Neural cell (in vitro differentiated cells): ENCODE measurements at regions not wholly inside any gene's neighbourhood (a gene's known extent, or its start where the extent isn't known, plus 50 kb on each side); places are given as distances from the start of the nearest gene placed in this dataset.

ENCODE experiments used
- H2AFZ ChIP-seq: fragments of 200-600, 300-800 bp; sonication (generic), shearing (Covaris generic); 2 replicates; pipeline ENCODE4 v1.6.0; 2014; ENCODE audit warnings: low read depth, mild to moderate bottlenecking, antibody characterized with exemption, low read length, moderate library complexity
- H3F3A ChIP-seq: fragments of 200-600 bp; shearing (Covaris generic); 2 replicates; pipeline ENCODE4 v1.6.1; 2016; ENCODE audit warnings: mild to moderate bottlenecking, moderate library complexity, mixed read lengths, antibody characterized with exemption, low read length; ENCODE audit not compliant: insufficient read depth, poor library complexity, severe bottlenecking
- H3K27ac ChIP-seq: fragments of 200-600, 300-800 bp; sonication (generic), shearing (Covaris generic); 2 replicates; pipeline ENCODE4 v1.5.1; 2014; ENCODE audit warnings: mild to moderate bottlenecking, low read length, moderate library complexity
- H3K27me3 ChIP-seq: fragments of 300-800, 200-600 bp; sonication (generic), shearing (Covaris generic); 2 replicates; pipeline ENCODE4 v1.6.0; 2014; ENCODE audit warnings: mild to moderate bottlenecking, low read depth, low read length, moderate library complexity; ENCODE audit not compliant: insufficient read depth
- H3K36me3 ChIP-seq: fragments of 300-800, 200-600 bp; sonication (generic), shearing (Covaris generic); 2 replicates; pipeline ENCODE4 v1.5.1; 2014; ENCODE audit warnings: mild to moderate bottlenecking, antibody characterized with exemption, low read length, moderate library complexity; ENCODE audit not compliant: insufficient read depth
- H3K4me2 ChIP-seq: fragments of 300-800, 200-600 bp; sonication (generic), shearing (Covaris generic); 2 replicates; pipeline ENCODE4 v1.6.0; 2014; ENCODE audit warnings: mild to moderate bottlenecking, low read length
- H3K4me3 ChIP-seq: fragments of 300-800, 200-600 bp; sonication (generic), shearing (Covaris generic); 2 replicates; pipeline ENCODE4 v1.5.1; 2014; ENCODE audit warnings: mild to moderate bottlenecking, low read length, moderate library complexity
- H3K79me2 ChIP-seq: fragments of 200-600 bp; shearing (Covaris generic); replicated peaks from 2 replicates; pipeline ENCODE4 v1.6.0; 2014; ENCODE audit warnings: mild to moderate bottlenecking, low read length, moderate library complexity; ENCODE audit not compliant: insufficient read depth
- H3K9ac ChIP-seq: fragments of 300-800, 200-600 bp; sonication (generic), shearing (Covaris generic); 2 replicates; pipeline ENCODE4 v1.6.1; 2016; ENCODE audit warnings: mild to moderate bottlenecking, low read length, mixed read lengths
- H3K9me2 ChIP-seq: fragments of 200-600 bp; shearing (Covaris generic); 2 replicates; pipeline ENCODE4 v1.6.1; 2016; ENCODE audit warnings: mild to moderate bottlenecking, low read length, mixed read lengths; ENCODE audit not compliant: insufficient read depth
- H3K9me3 ChIP-seq: fragments of 200-600, 300-800 bp; sonication (generic), shearing (Covaris generic); 2 replicates; pipeline ENCODE4 v1.6.1; 2016; ENCODE audit warnings: mild to moderate bottlenecking, mixed run types, low read length, moderate library complexity, mixed read lengths
- H4K20me1 ChIP-seq: fragments of 200-600 bp; shearing (Covaris generic); 2 replicates; pipeline ENCODE4 v1.6.1; 2016; ENCODE audit warnings: mild to moderate bottlenecking, mixed run types; ENCODE audit not compliant: insufficient read depth
- EP300 ChIP-seq: fragments of 450-650 bp; conservative IDR thresholded peaks from 2 replicates; pipeline ENCODE4 v1.6.1; 2014; ENCODE audit warnings: antibody characterized with exemption, mild to moderate bottlenecking, moderate library complexity; ENCODE audit not compliant: poor library complexity, severe bottlenecking
- EZH2 ChIP-seq: fragments of 200-600, 300-800 bp; shearing (Covaris generic), sonication (generic); IDR thresholded peaks from 2 replicates; pipeline ENCODE4 v1.6.1; 2014; ENCODE audit warnings: antibody characterized with exemption, low read length, borderline replicate concordance, mild to moderate bottlenecking; ENCODE audit not compliant: insufficient read depth, poor library complexity, severe bottlenecking
- MXI1 ChIP-seq: fragments of 450-650 bp; conservative IDR thresholded peaks from 2 replicates; pipeline ENCODE4 v1.6.1; 2014; ENCODE audit warnings: antibody characterized with exemption, mild to moderate bottlenecking; ENCODE audit not compliant: poor library complexity, severe bottlenecking
- REST ChIP-seq: IDR thresholded peaks from 2 replicates; pipeline ENCODE4 v1.6.1; 2012; ENCODE audit warnings: borderline replicate concordance
- SMC3 ChIP-seq: fragments of 450-650 bp; conservative IDR thresholded peaks from 2 replicates; pipeline ENCODE4 v1.6.1; 2014; ENCODE audit warnings: antibody characterized with exemption, mild to moderate bottlenecking, moderate library complexity; ENCODE audit not compliant: poor library complexity
- TAF1 ChIP-seq: IDR thresholded peaks from 2 replicates; pipeline ENCODE4 v1.6.1; 2012; ENCODE audit warnings: low read depth
- TF ChIP-seq, protein P1 (sequence below): fragments of 450-650 bp; IDR thresholded peaks from 2 replicates; pipeline ENCODE4 v1.5.1; 2014; ENCODE audit warnings: antibody characterized with exemption, mild to moderate bottlenecking, moderate library complexity; ENCODE audit not compliant: poor library complexity, severe bottlenecking

DNA sequence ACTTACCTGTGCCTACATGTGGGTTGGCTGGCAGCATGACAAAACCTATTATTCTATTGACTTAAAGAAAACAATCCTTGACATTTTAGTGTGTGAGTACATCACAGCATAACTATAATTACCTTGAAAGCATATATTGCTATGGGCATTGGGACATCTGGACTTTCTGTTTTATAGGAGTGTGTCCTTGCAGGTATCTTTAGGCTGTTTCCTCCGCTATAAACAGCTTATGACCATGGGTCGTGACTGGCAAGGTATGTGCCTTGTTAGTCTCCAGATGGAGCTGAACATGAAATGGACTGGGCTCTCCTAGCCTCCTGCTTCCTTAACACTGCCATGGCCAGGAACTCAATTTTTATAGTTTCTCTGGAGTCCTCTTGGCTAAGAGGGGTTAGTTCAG is 317.4 kb upstream of the COBL start:
- H3K9me2 ChIP-seq, result no peaks in the 10 kb centered on the region
- H3K27ac ChIP-seq, result no peak overlapping the region
- no peak for TF ChIP-seq REST
- TF ChIP-seq, protein P1, sequence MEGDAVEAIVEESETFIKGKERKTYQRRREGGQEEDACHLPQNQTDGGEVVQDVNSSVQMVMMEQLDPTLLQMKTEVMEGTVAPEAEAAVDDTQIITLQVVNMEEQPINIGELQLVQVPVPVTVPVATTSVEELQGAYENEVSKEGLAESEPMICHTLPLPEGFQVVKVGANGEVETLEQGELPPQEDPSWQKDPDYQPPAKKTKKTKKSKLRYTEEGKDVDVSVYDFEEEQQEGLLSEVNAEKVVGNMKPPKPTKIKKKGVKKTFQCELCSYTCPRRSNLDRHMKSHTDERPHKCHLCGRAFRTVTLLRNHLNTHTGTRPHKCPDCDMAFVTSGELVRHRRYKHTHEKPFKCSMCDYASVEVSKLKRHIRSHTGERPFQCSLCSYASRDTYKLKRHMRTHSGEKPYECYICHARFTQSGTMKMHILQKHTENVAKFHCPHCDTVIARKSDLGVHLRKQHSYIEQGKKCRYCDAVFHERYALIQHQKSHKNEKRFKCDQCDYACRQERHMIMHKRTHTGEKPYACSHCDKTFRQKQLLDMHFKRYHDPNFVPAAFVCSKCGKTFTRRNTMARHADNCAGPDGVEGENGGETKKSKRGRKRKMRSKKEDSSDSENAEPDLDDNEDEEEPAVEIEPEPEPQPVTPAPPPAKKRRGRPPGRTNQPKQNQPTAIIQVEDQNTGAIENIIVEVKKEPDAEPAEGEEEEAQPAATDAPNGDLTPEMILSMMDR, result no peak
- TF ChIP-seq TAF1, result no peak
- no peak for TF ChIP-seq EP300
- no peaks in the 10 kb centered on the region for H3K79me2 ChIP-seq
- H3K4me3 ChIP-seq, result no peak overlapping the region
- H3K36me3 ChIP-seq, result no peaks in the 10 kb centered on the region
- H2AFZ ChIP-seq, result no peak overlapping the region
- H3K27me3 ChIP-seq, result no peaks in the 10 kb centered on the region
- H4K20me1 ChIP-seq, result no peaks in the 10 kb centered on the region
- H3F3A ChIP-seq, result no peaks in the 10 kb centered on the region
- no peak overlapping the region for H3K9ac ChIP-seq
- no peak overlapping the region for H3K4me2 ChIP-seq
- H3K9me3 ChIP-seq, result no peaks in the 10 kb centered on the region

GRCh38 chr7:51633596-51633995 is 317.0 kb upstream of the COBL start:
- Histone ChIP-seq H3F3A (no peaks in the 10 kb centered on the region), H3K9ac (no peak overlapping the region), H3K4me2 (no peak overlapping the region), H4K20me1 (no peaks in the 10 kb centered on the region), H3K27me3 (no peaks in the 10 kb centered on the region), H3K9me3 (no peaks in the 10 kb centered on the region), H3K9me2 (no peaks in the 10 kb centered on the region), H3K79me2 (no peaks in the 10 kb centered on the region), H3K36me3 (no peaks in the 10 kb centered on the region), H3K4me3 (no peak overlapping the region), H3K27ac (no peak overlapping the region), H2AFZ (no peak overlapping the region)
- TF ChIP-seq EZH2, result no peak
- TF ChIP-seq, protein P1, result no peak
- TF ChIP-seq SMC3, result no peak
- TF ChIP-seq MXI1, result no peak
- no peak for TF ChIP-seq TAF1
- TF ChIP-seq REST, result no peak
- TF ChIP-seq EP300, result no peak
